HG03571 (cell line): ENCODE measurements at regions not wholly inside any gene's neighbourhood (a gene's known extent, or its start where the extent isn't known, plus 50 kb on each side); places are given as distances from the start of the nearest gene placed in this dataset.

ENCODE experiments used
- ATAC-seq: cut with Tn5 transposase; IDR thresholded peaks from one replicate; pipeline ENCODE4 v1.9.1; 2021; ENCODE audit not compliant: unreplicated experiment

GRCh38 chr21:24910591-24910990 is 696.7 kb downstream of the MRPL39 start:
- no peak for ATAC-seq

- ATAC-seq: peak; percentile 54
Observed at GRCh38 chr21:24903994-24904635, 703.2 kb downstream of the MRPL39 start.

- peak; percentile 56 for ATAC-seq
Observed at GRCh38 chr21:24899138-24899537, 708.1 kb downstream of the MRPL39 start.

- peak; percentile 46 for ATAC-seq
Observed at GRCh38 chr21:24897883-24898282, 709.4 kb downstream of the MRPL39 start.

- no peak for ATAC-seq
Observed at GRCh38 chr21:24896735-24897124, 710.6 kb downstream of the MRPL39 start.

GRCh38 chr21:24895885-24896734 is 711.2 kb downstream of the MRPL39 start:
- peak; percentile 63 for ATAC-seq

GRCh38 chr21:24894324-24894723 is 713.0 kb downstream of the MRPL39 start:
- ATAC-seq: no peak

- ATAC-seq: no peak
Observed at GRCh38 chr21:24890021-24890420, 717.3 kb downstream of the MRPL39 start.

GRCh38 chr21:24881506-24881905 is 725.8 kb downstream of the MRPL39 start:
- no peak for ATAC-seq

- no peak for ATAC-seq
Observed at GRCh38 chr21:24870633-24871032, 736.6 kb downstream of the MRPL39 start.

GRCh38 chr21:24869862-24870261 is 737.4 kb downstream of the MRPL39 start:
- no peak for ATAC-seq

- ATAC-seq: no peak
Observed at GRCh38 chr21:24868117-24868516, 739.2 kb downstream of the MRPL39 start.

- no peak for ATAC-seq
Observed at GRCh38 chr21:24861471-24861870, 745.8 kb downstream of the MRPL39 start.

- ATAC-seq: no peak
Observed at GRCh38 chr21:24856326-24856725, 751.0 kb downstream of the MRPL39 start.

- ATAC-seq: no peak
Observed at GRCh38 chr21:24852610-24853195, 754.6 kb downstream of the MRPL39 start.

GRCh38 chr21:24850121-24850520 is 757.2 kb downstream of the MRPL39 start:
- ATAC-seq: no peak

- no peak for ATAC-seq
Observed at GRCh38 chr21:24844671-24845070, 762.6 kb downstream of the MRPL39 start.

GRCh38 chr21:24840287-24840686 is 767.0 kb downstream of the MRPL39 start:
- no peak for ATAC-seq

- no peak for ATAC-seq
Observed at GRCh38 chr21:24832961-24833360, 774.3 kb downstream of the MRPL39 start.

GRCh38 chr21:24829397-24829796 is 777.9 kb downstream of the MRPL39 start:
- no peak for ATAC-seq

- ATAC-seq: no peak
Observed at GRCh38 chr21:24826822-24827221, 780.5 kb downstream of the MRPL39 start.

GRCh38 chr21:24825348-24825747 is 781.9 kb downstream of the MRPL39 start:
- no peak for ATAC-seq
